DND-41 (cell line): ENCODE measurements at regions not wholly inside any gene's neighbourhood (a gene's known extent, or its start where the extent isn't known, plus 50 kb on each side); places are given as distances from the start of the nearest gene placed in this dataset.
"Not testable (repeated sequence)": the region's sequence is repeated elsewhere in the genome, so short reads cannot be mapped to it uniquely, and the experiment has no call there.

Experiments
- ATAC-seq: fragments of 200-7000 bp; cut with Tn5 transposase; 3 replicates; pipeline ENCODE4 v1.9.1; 2021; ENCODE audit warnings: low read depth; ENCODE audit not compliant: insufficient read depth
- DNase-seq: peaks from one replicate; pipeline ENCODE4 v3.0.0-alpha.2; 2020
- H2AFZ ChIP-seq: 2 replicates; pipeline ENCODE4 v1.6.0; 2012; ENCODE audit warnings: low read depth, low read length
- H3K27ac ChIP-seq: 2 replicates; pipeline ENCODE4 v1.5.1; 2012; ENCODE audit warnings: low read length, inconsistent platforms
- H3K27me3 ChIP-seq: fragments of 200-600 bp; sonication (generic); 2 replicates; pipeline ENCODE4 v1.6.0; 2012; ENCODE audit warnings: low read length, mild to moderate bottlenecking, inconsistent platforms; ENCODE audit not compliant: insufficient read depth, poor library complexity
- H3K36me3 ChIP-seq: 2 replicates; pipeline ENCODE4 v1.5.1; 2012; ENCODE audit warnings: low read length, inconsistent platforms; ENCODE audit not compliant: insufficient read depth
- H3K4me1 ChIP-seq: 2 replicates; pipeline ENCODE4 v1.5.1; 2012; ENCODE audit warnings: mild to moderate bottlenecking, low read length; ENCODE audit not compliant: insufficient read depth
- H3K4me2 ChIP-seq: 2 replicates; pipeline ENCODE4 v1.6.0; 2012; ENCODE audit warnings: mild to moderate bottlenecking, moderate library complexity, low read length, inconsistent platforms; ENCODE audit not compliant: insufficient read depth
- H3K4me3 ChIP-seq, 2 experiments: fragments of 200-600 bp in 1 of 2; shearing (Covaris generic) in 1 of 2; 2 replicates each; pipeline ENCODE4 v1.5.1; 2012 to 2016; ENCODE audit warnings: inconsistent platforms in 2 of 2, low read length in 2 of 2, mild to moderate bottlenecking in 2 of 2, low read depth in 1 of 2, moderate library complexity in 1 of 2
- H3K79me2 ChIP-seq: 2 replicates; pipeline ENCODE4 v1.6.0; 2012; ENCODE audit warnings: low read length, inconsistent platforms; ENCODE audit not compliant: insufficient read depth
- H3K9ac ChIP-seq: 2 replicates; pipeline ENCODE4 v1.6.0; 2012; ENCODE audit warnings: low read depth, mild to moderate bottlenecking, inconsistent platforms, low read length, moderate library complexity
- H3K9me3 ChIP-seq: 2 replicates; pipeline ENCODE4 v1.5.1; 2012; ENCODE audit warnings: low read length, moderate library complexity, mild to moderate bottlenecking, inconsistent platforms; ENCODE audit not compliant: insufficient read depth, severe bottlenecking
- H4K20me1 ChIP-seq: 2 replicates; pipeline ENCODE4 v1.6.0; 2012; ENCODE audit warnings: low read length; ENCODE audit not compliant: insufficient read depth
- CTCF ChIP-seq: IDR thresholded peaks from 2 replicates; pipeline ENCODE4 v1.5.1; 2012; ENCODE audit warnings: borderline replicate concordance, low read length, moderate library complexity, mild to moderate bottlenecking; ENCODE audit not compliant: poor library complexity, severe bottlenecking; ENCODE audit errors: extremely low read depth
- EZH2 ChIP-seq: IDR thresholded peaks from 3 replicates; pipeline ENCODE4 v1.6.1; 2012; ENCODE audit warnings: borderline replicate concordance, low read depth, mild to moderate bottlenecking, moderate library complexity, low read length, inconsistent platforms; ENCODE audit not compliant: severe bottlenecking

- no peak overlapping the region for H3K4me2 ChIP-seq
These were observed 180.7 kb upstream of the SERPINE2 start for GRCh38 chr2:224219781-224220180.

GRCh38 chr2:224217962-224218347 lies 178.9 kb upstream of the SERPINE2 start:
- DNase-seq, result no peak
- no peaks in the 10 kb centered on the region for H3K9me3 ChIP-seq
- H3K27me3 ChIP-seq, result no peaks in the 10 kb centered on the region
- no peak overlapping the region for H3K4me3 ChIP-seq
- no peaks in the 10 kb centered on the region for H4K20me1 ChIP-seq
- no peak for TF ChIP-seq EZH2
- no peak for TF ChIP-seq CTCF
- no peak overlapping the region for H2AFZ ChIP-seq
- no peak overlapping the region for H3K9ac ChIP-seq
- ATAC-seq, result no peak
- H3K27ac ChIP-seq, result no peak overlapping the region
- no peaks in the 10 kb centered on the region for H3K36me3 ChIP-seq
- H3K4me2 ChIP-seq, result no peak overlapping the region
- no peaks in the 10 kb centered on the region for H3K4me1 ChIP-seq
- no peaks in the 10 kb centered on the region for H3K79me2 ChIP-seq

More at GRCh38 chr2:224219781-224220180, 180.7 kb upstream of the SERPINE2 start:
- Histone ChIP-seq H3K27ac (no peak overlapping the region), H3K36me3 (no peaks in the 10 kb centered on the region), H2AFZ (no peak overlapping the region), H3K4me1 (no peaks in the 10 kb centered on the region), H3K9ac (no peak overlapping the region), H3K79me2 (no peaks in the 10 kb centered on the region), H3K27me3 (no peaks in the 10 kb centered on the region), H3K4me3 (no peak overlapping the region), H4K20me1 (no peaks in the 10 kb centered on the region), H3K9me3 (no peaks in the 10 kb centered on the region)
- no peak for DNase-seq
- ATAC-seq, result no peak
- TF ChIP-seq CTCF (no peak), EZH2 (no peak)

GRCh38 chr2:224217233-224217961 lies 178.3 kb upstream of the SERPINE2 start:
- no peak overlapping the region for H3K9ac ChIP-seq

GRCh38 chr2:224215611-224216010 lies 176.5 kb upstream of the SERPINE2 start:
- H3K4me3 ChIP-seq, H3K9me3 ChIP-seq, H3K4me1 ChIP-seq, H4K20me1 ChIP-seq, H3K4me2 ChIP-seq, H3K27ac ChIP-seq, H3K27me3 ChIP-seq, DNase-seq, ATAC-seq, H2AFZ ChIP-seq, H3K9ac ChIP-seq, H3K36me3 ChIP-seq, H3K79me2 ChIP-seq: not testable (repeated sequence)

More at GRCh38 chr2:224217233-224217961, 178.3 kb upstream of the SERPINE2 start:
- Histone ChIP-seq H3K27ac (no peak overlapping the region), H3K27me3 (no peaks in the 10 kb centered on the region), H3K4me3 (no peak overlapping the region), H4K20me1 (no peaks in the 10 kb centered on the region), H3K9me3 (no peaks in the 10 kb centered on the region), H3K79me2 (no peaks in the 10 kb centered on the region), H3K4me2 (no peak overlapping the region), H2AFZ (no peak overlapping the region), H3K36me3 (no peaks in the 10 kb centered on the region), H3K4me1 (no peaks in the 10 kb centered on the region)
- no peak for DNase-seq
- no peak for TF ChIP-seq CTCF
- no peak for ATAC-seq
